Progenitor cell of endocrine pancreas (in vitro differentiated cells): ENCODE measurements at regions not wholly inside any gene's neighbourhood (a gene's known extent, or its start where the extent isn't known, plus 50 kb on each side); places are given as distances from the start of the nearest gene placed in this dataset.

Source experiments
- DNase-seq: peaks from one replicate; pipeline ENCODE4 v3.0.0; 2021; ENCODE audit warnings: low spot score; ENCODE audit not compliant: unreplicated experiment
- H3K27ac Mint-ChIP-seq: 2 replicates; pipeline ENCODE4 v1.8.0; 2021; ENCODE audit warnings: mild to moderate bottlenecking, moderate library complexity, mixed read lengths
- H3K27me3 Mint-ChIP-seq: 2 replicates; pipeline ENCODE4 v1.8.0; 2021; ENCODE audit warnings: mixed read lengths
- H3K36me3 Mint-ChIP-seq: 2 replicates; pipeline ENCODE4 v1.8.0; 2022; ENCODE audit warnings: mixed read lengths; ENCODE audit not compliant: insufficient read depth
- H3K4me1 Mint-ChIP-seq: 2 replicates; pipeline ENCODE4 v1.8.0; 2021; ENCODE audit warnings: low read depth, mixed read lengths
- H3K4me3 Mint-ChIP-seq: 2 replicates; pipeline ENCODE4 v1.8.0; 2021; ENCODE audit warnings: low read depth, mild to moderate bottlenecking, moderate library complexity, mixed read lengths
- H3K9me3 Mint-ChIP-seq: 2 replicates; pipeline ENCODE4 v1.8.0; 2021; ENCODE audit warnings: low read depth, mixed read lengths
- TF ChIP-seq, protein P1 (sequence below): fragments of 200-600 bp; sonication (generic); IDR thresholded peaks from one replicate; pipeline ENCODE4 v1.5.0; 2021; ENCODE audit warnings: antibody characterized with exemption, mild to moderate bottlenecking; ENCODE audit not compliant: unreplicated experiment

DNA sequence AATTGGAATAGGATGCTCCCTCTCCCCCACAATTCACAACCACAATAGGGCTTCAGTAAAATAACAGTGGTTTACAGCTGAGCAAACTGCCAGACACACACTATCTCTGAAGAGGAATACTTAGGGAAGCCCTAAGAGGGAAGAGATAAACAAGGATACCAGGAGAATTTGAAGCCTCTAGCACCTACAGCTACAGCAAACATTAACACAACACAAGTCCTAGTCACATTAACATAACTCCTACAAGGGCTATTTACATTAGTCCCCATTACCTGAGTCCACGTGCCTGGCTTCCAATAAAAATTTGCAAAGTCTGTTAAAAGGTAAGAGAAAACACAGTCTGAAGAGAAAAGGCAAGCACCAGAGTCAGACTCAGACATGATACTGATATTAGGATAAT, 346.9 kb upstream of the CDIN1 start:
- TF ChIP-seq, protein P1, sequence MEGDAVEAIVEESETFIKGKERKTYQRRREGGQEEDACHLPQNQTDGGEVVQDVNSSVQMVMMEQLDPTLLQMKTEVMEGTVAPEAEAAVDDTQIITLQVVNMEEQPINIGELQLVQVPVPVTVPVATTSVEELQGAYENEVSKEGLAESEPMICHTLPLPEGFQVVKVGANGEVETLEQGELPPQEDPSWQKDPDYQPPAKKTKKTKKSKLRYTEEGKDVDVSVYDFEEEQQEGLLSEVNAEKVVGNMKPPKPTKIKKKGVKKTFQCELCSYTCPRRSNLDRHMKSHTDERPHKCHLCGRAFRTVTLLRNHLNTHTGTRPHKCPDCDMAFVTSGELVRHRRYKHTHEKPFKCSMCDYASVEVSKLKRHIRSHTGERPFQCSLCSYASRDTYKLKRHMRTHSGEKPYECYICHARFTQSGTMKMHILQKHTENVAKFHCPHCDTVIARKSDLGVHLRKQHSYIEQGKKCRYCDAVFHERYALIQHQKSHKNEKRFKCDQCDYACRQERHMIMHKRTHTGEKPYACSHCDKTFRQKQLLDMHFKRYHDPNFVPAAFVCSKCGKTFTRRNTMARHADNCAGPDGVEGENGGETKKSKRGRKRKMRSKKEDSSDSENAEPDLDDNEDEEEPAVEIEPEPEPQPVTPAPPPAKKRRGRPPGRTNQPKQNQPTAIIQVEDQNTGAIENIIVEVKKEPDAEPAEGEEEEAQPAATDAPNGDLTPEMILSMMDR: no peak
- Mint-ChIP-seq H3K27me3 (no peaks in the 10 kb centered on the region), H3K36me3 (no peaks in the 10 kb centered on the region), H3K27ac (no peak overlapping the region), H3K9me3 (peaks cover 3% of the 10 kb centered on the region), H3K4me3 (no peak overlapping the region), H3K4me1 (peaks cover 4% of the 10 kb centered on the region)
- DNase-seq: no peak

DNA sequence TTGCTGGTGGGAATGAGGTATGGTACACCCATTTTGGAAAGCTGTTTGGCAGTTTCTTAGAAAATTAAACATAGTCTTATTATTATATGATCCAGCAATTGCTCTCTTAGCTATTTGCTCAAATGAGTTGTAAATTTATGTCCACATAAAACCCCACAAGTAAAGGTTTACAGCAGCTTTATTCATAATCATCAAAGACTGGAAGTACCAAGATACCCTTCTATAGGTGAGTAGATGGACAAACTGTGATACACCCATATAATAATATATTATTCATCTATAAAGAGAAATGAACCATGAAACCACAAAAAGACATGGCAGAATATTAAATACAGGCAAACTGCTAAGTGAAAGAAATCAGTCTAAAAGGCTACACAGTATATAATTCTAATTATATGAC, 344.7 kb upstream of the CDIN1 start:
- no peaks in the 10 kb centered on the region for H3K36me3 Mint-ChIP-seq
- peaks cover 3% of the 10 kb centered on the region for H3K9me3 Mint-ChIP-seq
- no peak for DNase-seq
- H3K27me3 Mint-ChIP-seq: no peaks in the 10 kb centered on the region
- H3K4me1 Mint-ChIP-seq: peaks cover 4% of the 10 kb centered on the region
- H3K27ac Mint-ChIP-seq: no peak overlapping the region
- TF ChIP-seq, protein P1: no peak
- no peak overlapping the region for H3K4me3 Mint-ChIP-seq

DNA sequence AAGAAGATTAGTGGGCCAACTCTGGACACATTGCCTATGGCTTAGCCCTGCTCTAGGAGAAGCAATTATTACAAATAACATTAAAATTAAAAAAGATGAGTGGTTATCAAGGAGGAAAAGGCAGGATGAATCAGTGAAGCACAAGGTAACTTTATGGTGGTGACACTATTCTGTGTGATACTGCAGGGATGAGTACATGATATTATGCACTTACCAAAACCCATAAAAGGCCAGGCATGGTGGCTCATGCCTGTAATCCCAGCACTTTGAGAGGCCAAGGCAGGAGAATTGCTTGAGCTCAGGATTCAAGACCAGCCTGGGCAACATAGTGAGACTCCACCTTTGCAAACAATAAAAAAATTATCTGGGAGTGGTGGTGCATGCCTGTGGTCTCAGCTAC, 344.3 kb upstream of the CDIN1 start:
- no peak overlapping the region for H3K27ac Mint-ChIP-seq
- no peaks in the 10 kb centered on the region for H3K36me3 Mint-ChIP-seq
- H3K27me3 Mint-ChIP-seq: no peaks in the 10 kb centered on the region
- TF ChIP-seq, protein P1: no peak
- no peak for DNase-seq
- peaks cover 3% of the 10 kb centered on the region for H3K9me3 Mint-ChIP-seq
- H3K4me3 Mint-ChIP-seq: no peak overlapping the region
- H3K4me1 Mint-ChIP-seq: peaks cover 4% of the 10 kb centered on the region

DNA sequence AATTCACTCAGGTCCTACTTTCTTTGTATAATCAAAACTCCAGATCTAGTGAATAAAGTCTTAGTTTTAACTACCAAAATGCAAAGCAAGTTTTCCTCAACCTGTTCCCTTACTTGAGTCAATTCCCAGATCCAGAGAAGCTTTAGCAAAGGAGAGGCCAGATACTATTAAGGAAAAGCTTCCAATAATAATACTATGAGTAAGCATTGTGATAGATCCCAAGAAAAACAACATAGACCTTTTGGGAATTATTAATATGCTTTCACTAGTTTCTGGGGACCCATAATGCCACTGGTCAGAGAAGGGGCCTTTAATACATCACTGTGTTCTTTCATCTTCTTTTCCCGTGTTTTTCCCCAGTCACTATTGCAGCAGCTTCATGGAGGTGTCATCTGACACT, 339.9 kb upstream of the CDIN1 start:
- TF ChIP-seq, protein P1: no peak
- H3K27ac Mint-ChIP-seq: no peak overlapping the region
- H3K36me3 Mint-ChIP-seq: peaks cover 5% of the 10 kb centered on the region
- no peak for DNase-seq
- no peak overlapping the region for H3K4me3 Mint-ChIP-seq
- H3K4me1 Mint-ChIP-seq: no peaks in the 10 kb centered on the region
- H3K9me3 Mint-ChIP-seq: peaks cover 9% of the 10 kb centered on the region
- no peaks in the 10 kb centered on the region for H3K27me3 Mint-ChIP-seq

DNA sequence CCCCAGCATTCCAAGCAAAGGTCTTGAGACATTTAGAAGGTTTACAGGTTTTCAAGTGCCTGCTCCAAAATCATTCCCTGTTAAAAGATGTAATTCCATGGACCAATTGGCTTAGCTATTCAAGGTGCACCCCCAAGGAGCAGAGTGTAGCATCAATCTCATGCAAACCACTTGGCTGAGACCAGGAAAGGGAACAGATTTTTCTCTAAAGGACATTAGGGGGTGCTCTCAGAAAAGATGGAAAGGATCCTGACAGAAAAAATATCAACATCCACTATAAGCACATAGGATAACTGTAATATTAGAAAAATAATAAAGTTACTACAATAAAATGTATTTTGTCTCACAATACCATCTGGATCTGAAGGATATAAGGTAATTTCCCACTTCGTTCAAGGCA, 328.0 kb upstream of the CDIN1 start:
- Mint-ChIP-seq H3K4me1 (no peaks in the 10 kb centered on the region), H3K27me3 (no peaks in the 10 kb centered on the region), H3K9me3 (peaks cover under 1% of the 10 kb centered on the region), H3K4me3 (no peak overlapping the region), H3K27ac (no peak overlapping the region), H3K36me3 (no peaks in the 10 kb centered on the region)
- DNase-seq: no peak
- TF ChIP-seq, protein P1: no peak
